ENCODE measurements at regions not wholly inside any gene's neighbourhood (a gene's known extent, or its start where the extent isn't known, plus 50 kb on each side); places are given as distances from the start of the nearest gene placed in this dataset.
"Not testable (repeated sequence)": the region's sequence is repeated elsewhere in the genome, so short reads cannot be mapped to it uniquely, and the experiment has no call there.

- ATAC-seq = no peak
- no peak for TF ChIP-seq RARB (CRISPR knock-in tag; IDR thresholded peaks at IDR 0.05)
- TF ChIP-seq CSDC2 (CRISPR knock-in tag; IDR thresholded peaks at IDR 0.05) = no peak
- TF ChIP-seq ZNF70 (CRISPR knock-in tag; IDR thresholded peaks at IDR 0.05) = no peak
- no peak for TF ChIP-seq TOX (CRISPR knock-in tag; IDR thresholded peaks at IDR 0.05; ENCODE audit: borderline replicate concordance)
- no peak for TF ChIP-seq ZC3H10 (CRISPR knock-in tag; IDR thresholded peaks at IDR 0.05)
- TF ChIP-seq, protein P1, sequence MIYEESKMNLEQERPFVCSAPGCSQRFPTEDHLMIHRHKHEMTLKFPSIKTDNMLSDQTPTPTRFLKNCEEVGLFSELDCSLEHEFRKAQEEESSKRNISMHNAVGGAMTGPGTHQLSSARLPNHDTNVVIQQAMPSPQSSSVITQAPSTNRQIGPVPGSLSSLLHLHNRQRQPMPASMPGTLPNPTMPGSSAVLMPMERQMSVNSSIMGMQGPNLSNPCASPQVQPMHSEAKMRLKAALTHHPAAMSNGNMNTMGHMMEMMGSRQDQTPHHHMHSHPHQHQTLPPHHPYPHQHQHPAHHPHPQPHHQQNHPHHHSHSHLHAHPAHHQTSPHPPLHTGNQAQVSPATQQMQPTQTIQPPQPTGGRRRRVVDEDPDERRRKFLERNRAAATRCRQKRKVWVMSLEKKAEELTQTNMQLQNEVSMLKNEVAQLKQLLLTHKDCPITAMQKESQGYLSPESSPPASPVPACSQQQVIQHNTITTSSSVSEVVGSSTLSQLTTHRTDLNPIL (CRISPR knock-in tag; IDR thresholded peaks at IDR 0.05; ENCODE audit: low read depth) = no peak
- TF ChIP-seq ZFP30 (CRISPR knock-in tag; IDR thresholded peaks at IDR 0.05) = no peak
- no peak for TF ChIP-seq SNAI2 (CRISPR knock-in tag; IDR thresholded peaks at IDR 0.05)
These were observed 93.6 kb downstream of the SCN11A start for GRCh38 chr3:38958026-38958720.

GRCh38 chr3:38957296-38957695, 94.4 kb downstream of the SCN11A start:
- ATAC-seq = no peak
- TF ChIP-seq, protein P1 (CRISPR knock-in tag; IDR thresholded peaks at IDR 0.05; ENCODE audit: low read depth) = no peak
- TF ChIP-seq PPARA (CRISPR knock-in tag; IDR thresholded peaks at IDR 0.05; ENCODE audit: borderline replicate concordance) = no peak
- no peak for TF ChIP-seq OSR1 (CRISPR knock-in tag; IDR thresholded peaks at IDR 0.05)
- TF ChIP-seq BACH2 (CRISPR knock-in tag; IDR thresholded peaks at IDR 0.05; ENCODE audit: borderline replicate concordance) = no peak
- TF ChIP-seq ZNF565 (CRISPR knock-in tag; conservative IDR thresholded peaks at IDR 0.05; ENCODE audit: low read depth) = no peak
- no peak for TF ChIP-seq ZNF8 (CRISPR knock-in tag; IDR thresholded peaks at IDR 0.05)
- TF ChIP-seq PATZ1 (CRISPR knock-in tag; IDR thresholded peaks at IDR 0.05; ENCODE audit: borderline replicate concordance) = no peak
- no peak for TF ChIP-seq ZNF70 (CRISPR knock-in tag; IDR thresholded peaks at IDR 0.05)
- no peak for TF ChIP-seq ZC3H10 (CRISPR knock-in tag; IDR thresholded peaks at IDR 0.05)
- no peak for TF ChIP-seq CSDC2 (CRISPR knock-in tag; IDR thresholded peaks at IDR 0.05)
- TF ChIP-seq ZFP30 (CRISPR knock-in tag; IDR thresholded peaks at IDR 0.05) = no peak
- no peak for TF ChIP-seq ZFP3 (CRISPR knock-in tag; IDR thresholded peaks at IDR 0.05)

- TF ChIP-seq ARNTL (CRISPR knock-in tag; IDR thresholded peaks at IDR 0.05; ENCODE audit: borderline replicate concordance, low read depth) (no peak), ZC3H10 (CRISPR knock-in tag; IDR thresholded peaks at IDR 0.05) (no peak), ZNF8 (CRISPR knock-in tag; IDR thresholded peaks at IDR 0.05) (no peak), TCF4 (CRISPR knock-in tag; IDR thresholded peaks at IDR 0.05; ENCODE audit: borderline replicate concordance) (no peak), ZNF565 (CRISPR knock-in tag; conservative IDR thresholded peaks at IDR 0.05; ENCODE audit: low read depth) (no peak), ZFP3 (CRISPR knock-in tag; IDR thresholded peaks at IDR 0.05) (no peak), TOX (CRISPR knock-in tag; IDR thresholded peaks at IDR 0.05; ENCODE audit: borderline replicate concordance) (no peak), POU6F1 (CRISPR knock-in tag; IDR thresholded peaks at IDR 0.05; ENCODE audit: borderline replicate concordance, low read depth) (no peak), ZFP30 (CRISPR knock-in tag; IDR thresholded peaks at IDR 0.05) (no peak), ESRRG (CRISPR knock-in tag; IDR thresholded peaks at IDR 0.05) (no peak), BACH2 (CRISPR knock-in tag; IDR thresholded peaks at IDR 0.05; ENCODE audit: borderline replicate concordance) (no peak)
- ATAC-seq = no peak
These were observed 99.0 kb downstream of the SCN11A start for GRCh38 chr3:38952721-38953120.

GRCh38 chr3:38951167-38951566, 100.6 kb downstream of the SCN11A start:
- not testable (repeated sequence) for ATAC-seq

- no peak for ATAC-seq
- TF ChIP-seq RARB (CRISPR knock-in tag; IDR thresholded peaks at IDR 0.05) (no peak), TCF4 (CRISPR knock-in tag; IDR thresholded peaks at IDR 0.05; ENCODE audit: borderline replicate concordance) (no peak), TOX (CRISPR knock-in tag; IDR thresholded peaks at IDR 0.05; ENCODE audit: borderline replicate concordance) (no peak), OSR1 (CRISPR knock-in tag; IDR thresholded peaks at IDR 0.05) (no peak)
- TF ChIP-seq, protein P2, sequence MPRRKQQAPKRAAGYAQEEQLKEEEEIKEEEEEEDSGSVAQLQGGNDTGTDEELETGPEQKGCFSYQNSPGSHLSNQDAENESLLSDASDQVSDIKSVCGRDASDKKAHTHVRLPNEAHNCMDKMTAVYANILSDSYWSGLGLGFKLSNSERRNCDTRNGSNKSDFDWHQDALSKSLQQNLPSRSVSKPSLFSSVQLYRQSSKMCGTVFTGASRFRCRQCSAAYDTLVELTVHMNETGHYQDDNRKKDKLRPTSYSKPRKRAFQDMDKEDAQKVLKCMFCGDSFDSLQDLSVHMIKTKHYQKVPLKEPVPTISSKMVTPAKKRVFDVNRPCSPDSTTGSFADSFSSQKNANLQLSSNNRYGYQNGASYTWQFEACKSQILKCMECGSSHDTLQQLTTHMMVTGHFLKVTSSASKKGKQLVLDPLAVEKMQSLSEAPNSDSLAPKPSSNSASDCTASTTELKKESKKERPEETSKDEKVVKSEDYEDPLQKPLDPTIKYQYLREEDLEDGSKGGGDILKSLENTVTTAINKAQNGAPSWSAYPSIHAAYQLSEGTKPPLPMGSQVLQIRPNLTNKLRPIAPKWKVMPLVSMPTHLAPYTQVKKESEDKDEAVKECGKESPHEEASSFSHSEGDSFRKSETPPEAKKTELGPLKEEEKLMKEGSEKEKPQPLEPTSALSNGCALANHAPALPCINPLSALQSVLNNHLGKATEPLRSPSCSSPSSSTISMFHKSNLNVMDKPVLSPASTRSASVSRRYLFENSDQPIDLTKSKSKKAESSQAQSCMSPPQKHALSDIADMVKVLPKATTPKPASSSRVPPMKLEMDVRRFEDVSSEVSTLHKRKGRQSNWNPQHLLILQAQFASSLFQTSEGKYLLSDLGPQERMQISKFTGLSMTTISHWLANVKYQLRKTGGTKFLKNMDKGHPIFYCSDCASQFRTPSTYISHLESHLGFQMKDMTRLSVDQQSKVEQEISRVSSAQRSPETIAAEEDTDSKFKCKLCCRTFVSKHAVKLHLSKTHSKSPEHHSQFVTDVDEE (CRISPR knock-in tag; IDR thresholded peaks at IDR 0.05) = no peak
These were observed 101.2 kb downstream of the SCN11A start for GRCh38 chr3:38950581-38950980.
